GM23338 (cell line): ENCODE measurements at regions not wholly inside any gene's neighbourhood (a gene's known extent, or its start where the extent isn't known, plus 50 kb on each side); places are given as distances from the start of the nearest gene placed in this dataset.

ENCODE experiments used
- ATAC-seq: fragments of 200-7000 bp; cut with Tn5 transposase; 3 replicates; pipeline ENCODE4 v1.9.1; 2020
- DNase-seq: peaks from one replicate; pipeline ENCODE4 v3.0.0-alpha.2; 2015; ENCODE audit warnings: low spot score
- H2AFZ ChIP-seq: fragments of 200-600 bp; sonication (generic); 2 replicates; pipeline ENCODE4 v1.8.0; 2016; ENCODE audit warnings: antibody characterized with exemption, mild to moderate bottlenecking, moderate library complexity
- H3F3A ChIP-seq: fragments of 200-600 bp; sonication (generic); replicated peaks from 2 replicates; pipeline ENCODE4 v1.8.0; 2017; ENCODE audit warnings: antibody characterized with exemption, mixed run types, low read depth
- H3K27ac ChIP-seq: fragments of 200-600 bp; sonication (generic); 2 replicates; pipeline ENCODE4 v1.6.1; 2016; ENCODE audit warnings: low read depth
- H3K27me3 ChIP-seq: fragments of 200-600 bp; sonication (generic); 2 replicates; pipeline ENCODE4 v1.8.0; 2016; ENCODE audit warnings: mild to moderate bottlenecking, mixed run types, moderate library complexity; ENCODE audit not compliant: insufficient read depth
- H3K36me3 ChIP-seq: fragments of 200-600 bp; sonication (generic); 2 replicates; pipeline ENCODE4 v1.8.0; 2016; ENCODE audit warnings: mild to moderate bottlenecking; ENCODE audit not compliant: insufficient read depth
- H3K4me1 ChIP-seq: fragments of 200-600 bp; sonication (generic); 2 replicates; pipeline ENCODE4 v1.8.0; 2016; ENCODE audit warnings: mild to moderate bottlenecking, moderate library complexity; ENCODE audit not compliant: insufficient read depth
- H3K4me2 ChIP-seq: fragments of 200-600 bp; sonication (generic); 2 replicates; pipeline ENCODE4 v1.7.1; 2017; ENCODE audit warnings: mixed run types
- H3K4me3 ChIP-seq: fragments of 200-600 bp; sonication (generic); 2 replicates; pipeline ENCODE4 v1.6.1; 2016; ENCODE audit warnings: mixed run types
- H3K79me2 ChIP-seq: fragments of 200-600 bp; sonication (generic); replicated peaks from 2 replicates; pipeline ENCODE4 v1.8.0; 2017; ENCODE audit warnings: mild to moderate bottlenecking; ENCODE audit not compliant: insufficient read depth
- H3K9me2 ChIP-seq: fragments of 200-600 bp; sonication (generic); 2 replicates; pipeline ENCODE4 v1.8.0; 2017; ENCODE audit not compliant: insufficient read depth
- H4K20me1 ChIP-seq: fragments of 200-600 bp; sonication (generic); replicated peaks from 2 replicates; pipeline ENCODE4 v1.8.0; 2017; ENCODE audit warnings: mild to moderate bottlenecking; ENCODE audit not compliant: insufficient read depth
- H3K27ac Mint-ChIP-seq: 2 replicates; pipeline ENCODE4 v1.8.0; 2020; ENCODE audit warnings: inconsistent platforms, mild to moderate bottlenecking, moderate library complexity, mixed read lengths
- H3K27me3 Mint-ChIP-seq: 3 replicates; pipeline ENCODE4 v1.8.0; 2022; ENCODE audit warnings: low read depth, mild to moderate bottlenecking, moderate library complexity, mixed read lengths, inconsistent platforms; ENCODE audit not compliant: insufficient read depth, poor library complexity
- H3K36me3 Mint-ChIP-seq: 3 replicates; pipeline ENCODE4 v1.8.0; 2021; ENCODE audit warnings: low read depth, mild to moderate bottlenecking, inconsistent platforms, moderate library complexity, mixed read lengths
- H3K4me1 Mint-ChIP-seq: 3 replicates; pipeline ENCODE4 v1.8.0; 2020; ENCODE audit warnings: mild to moderate bottlenecking, inconsistent platforms, mixed read lengths
- H3K4me3 Mint-ChIP-seq: 3 replicates; pipeline ENCODE4 v1.8.0; 2021; ENCODE audit warnings: moderate library complexity, mild to moderate bottlenecking, inconsistent platforms, mixed read lengths
- H3K9me3 Mint-ChIP-seq: 3 replicates; pipeline ENCODE4 v1.8.0; 2020; ENCODE audit warnings: moderate library complexity, mild to moderate bottlenecking, inconsistent platforms, mixed read lengths
- CREB1 ChIP-seq: fragments of 250-450 bp; sonication (Bioruptor Pico); IDR thresholded peaks from 2 replicates; pipeline ENCODE4 v1.5.0; 2020; ENCODE audit warnings: low read depth, mild to moderate bottlenecking, moderate library complexity
- ETS1 ChIP-seq: IDR thresholded peaks from 2 replicates; pipeline ENCODE4 v1.6.1; 2016; ENCODE audit warnings: antibody characterized with exemption
- EZH2 ChIP-seq: fragments of 200-600 bp; sonication (generic); IDR thresholded peaks from one replicate; pipeline ENCODE4 v1.8.0; 2017; ENCODE audit warnings: antibody characterized with exemption, mild to moderate bottlenecking, low read depth; ENCODE audit not compliant: unreplicated experiment
- JUNB ChIP-seq: IDR thresholded peaks from one replicate; pipeline ENCODE4 v1.6.1; 2016; ENCODE audit warnings: antibody characterized with exemption; ENCODE audit not compliant: unreplicated experiment
- NANOG ChIP-seq: IDR thresholded peaks from 2 replicates; pipeline ENCODE4 v1.6.1; 2016; ENCODE audit warnings: antibody characterized with exemption, borderline replicate concordance
- POLR2AphosphoS5 ChIP-seq: IDR thresholded peaks from 2 replicates; pipeline ENCODE4 v1.6.1; 2016; ENCODE audit warnings: antibody characterized with exemption, low read depth
- REST ChIP-seq: IDR thresholded peaks from one replicate; pipeline ENCODE4 v1.6.1; 2018; ENCODE audit warnings: antibody characterized with exemption; ENCODE audit not compliant: unreplicated experiment
- STAT1 ChIP-seq: IDR thresholded peaks from one replicate; pipeline ENCODE4 v1.6.1; 2016; ENCODE audit warnings: antibody characterized with exemption; ENCODE audit not compliant: unreplicated experiment
- ZNF114 ChIP-seq: fragments of 250-450 bp; sonication (Bioruptor Pico); IDR thresholded peaks from 2 replicates; pipeline ENCODE4 v1.5.0; 2020; ENCODE audit warnings: mild to moderate bottlenecking, moderate library complexity
- ZNF331 ChIP-seq: fragments of 250-450 bp; sonication (Bioruptor Pico); IDR thresholded peaks from 2 replicates; pipeline ENCODE4 v1.5.0; 2020; ENCODE audit warnings: low read depth, mild to moderate bottlenecking, moderate library complexity
- ZNF462 ChIP-seq: fragments of 250-450 bp; sonication (Bioruptor Pico); IDR thresholded peaks from 2 replicates; pipeline ENCODE4 v1.5.0; 2020; ENCODE audit warnings: mild to moderate bottlenecking, moderate library complexity

- TF ChIP-seq REST = no peak
Measured at GRCh38 chr1:29511436-29511835, 275.1 kb downstream of the PTPRU start (continued).

GRCh38 chr1:29508458-29509107 is 272.3 kb downstream of the PTPRU start:
- no peak overlapping the region for H3K4me2 ChIP-seq
- no peak overlapping the region for H2AFZ ChIP-seq
- Mint-ChIP-seq H3K4me3 (no peak overlapping the region), H3K36me3 (no peaks in the 10 kb centered on the region), H3K27ac (no peak overlapping the region), H3K27me3 (peaks cover 8% of the 10 kb centered on the region), H3K4me1 (peaks cover 16% of the 10 kb centered on the region), H3K9me3 (no peaks in the 10 kb centered on the region)
- no peak for DNase-seq
- H3K79me2 ChIP-seq = no peaks in the 10 kb centered on the region
- H4K20me1 ChIP-seq = no peaks in the 10 kb centered on the region
- no peaks in the 10 kb centered on the region for H3K27me3 ChIP-seq
- no peak overlapping the region for H3K27ac ChIP-seq
- ATAC-seq = no peak
- no peak overlapping the region for H3K4me3 ChIP-seq
- peaks cover 5% of the 10 kb centered on the region for H3K4me1 ChIP-seq
- H3K9me2 ChIP-seq = no peaks in the 10 kb centered on the region
- H3K36me3 ChIP-seq = no peaks in the 10 kb centered on the region
- H3F3A ChIP-seq = no peaks in the 10 kb centered on the region
- TF ChIP-seq NANOG (no peak), EZH2 (no peak), ZNF331 (CRISPR knock-in tag) (no peak), CREB1 (CRISPR knock-in tag) (no peak), POLR2AphosphoS5 (no peak), ZNF462 (no peak), REST (no peak), JUNB (no peak), ETS1 (no peak), ZNF114 (CRISPR knock-in tag) (no peak), STAT1 (no peak)
